Fibroblast of skin of abdomen (primary cell): ENCODE measurements at regions not wholly inside any gene's neighbourhood (a gene's known extent, or its start where the extent isn't known, plus 50 kb on each side); places are given as distances from the start of the nearest gene placed in this dataset.

Experiments
- DNase-seq: peaks from one replicate; pipeline ENCODE4 v3.0.0-alpha.2; 2013

GRCh38 chr15:88378188-88378637 lies 89.0 kb downstream of the MRPL46 start:
- DNase-seq, result peak; percentile 53

- no peak for DNase-seq
These were observed 89.7 kb downstream of the MRPL46 start for GRCh38 chr15:88377509-88377908.

- DNase-seq, result peak; percentile 47
These were observed 90.5 kb downstream of the MRPL46 start for GRCh38 chr15:88376574-88377174.

GRCh38 chr15:88375234-88375927 lies 91.8 kb downstream of the MRPL46 start:
- peak; percentile 90 for DNase-seq

GRCh38 chr15:88365124-88365523 lies 102.1 kb downstream of the MRPL46 start:
- DNase-seq, result no peak

- no peak for DNase-seq
These were observed 92.2 kb upstream of the NTRK3 start for GRCh38 chr15:88348579-88349230.

GRCh38 chr15:88345962-88346361 lies 89.4 kb upstream of the NTRK3 start:
- DNase-seq, result no peak

- DNase-seq, result no peak
These were observed 88.2 kb upstream of the NTRK3 start for GRCh38 chr15:88344786-88345185.

- no peak for DNase-seq
These were observed 86.1 kb upstream of the NTRK3 start for GRCh38 chr15:88342666-88343065.

GRCh38 chr15:88341653-88342052 lies 85.1 kb upstream of the NTRK3 start:
- no peak for DNase-seq

- DNase-seq, result peak; percentile 24
These were observed 84.5 kb upstream of the NTRK3 start for GRCh38 chr15:88341006-88341405.

GRCh38 chr15:88337993-88338392 lies 81.5 kb upstream of the NTRK3 start:
- no peak for DNase-seq

- DNase-seq, result no peak
These were observed 78.5 kb upstream of the NTRK3 start for GRCh38 chr15:88335074-88335473.

- DNase-seq, result peak; percentile 72
These were observed 77.9 kb upstream of the NTRK3 start for GRCh38 chr15:88334436-88334835.

GRCh38 chr15:88331291-88331690 lies 74.8 kb upstream of the NTRK3 start:
- peak; percentile 38 for DNase-seq

GRCh38 chr15:88326924-88327323 lies 70.4 kb upstream of the NTRK3 start:
- no peak for DNase-seq

- no peak for DNase-seq
These were observed 68.2 kb upstream of the NTRK3 start for GRCh38 chr15:88324741-88325065.

- peak; percentile 67 for DNase-seq
These were observed 67.6 kb upstream of the NTRK3 start for GRCh38 chr15:88323976-88324740.

- no peak for DNase-seq
These were observed 66.9 kb upstream of the NTRK3 start for GRCh38 chr15:88323468-88323867.

- peak; percentile 46 for DNase-seq
These were observed 65.9 kb upstream of the NTRK3 start for GRCh38 chr15:88322461-88322860.

GRCh38 chr15:88321271-88321670 lies 64.7 kb upstream of the NTRK3 start:
- DNase-seq, result no peak

GRCh38 chr15:88316586-88316985 lies 60.0 kb upstream of the NTRK3 start:
- no peak for DNase-seq

- no peak for DNase-seq
These were observed 58.8 kb upstream of the NTRK3 start for GRCh38 chr15:88315221-88315878.
